Spleen (tissue), 11 donors: ENCODE measurements at regions not wholly inside any gene's neighbourhood (a gene's known extent, or its start where the extent isn't known, plus 50 kb on each side); places are given as distances from the start of the nearest gene placed in this dataset.

Experiments
- DNase-seq: peaks from one replicate; pipeline ENCODE4 v3.0.0-alpha.2; 2020
- H3K27ac ChIP-seq, 8 donors: fragments of 200-600 bp; sonication (generic) in 7 of 8; 1 replicate in 4 of 8; 2 replicates in 4 of 8; pipeline versions ENCODE4 v1.5.0 to v1.8.0; 2016 to 2021; ENCODE audit warnings: inconsistent platforms in 4 of 8, mild to moderate bottlenecking in 4 of 8, moderate library complexity in 1 of 8
- H3K27me3 ChIP-seq, 7 donors: fragments of 200-600 bp; sonication (generic) in 6 of 7; replicated peaks in 1 of 7; 1 replicate in 4 of 7; 2 replicates in 3 of 7; pipeline versions ENCODE4 v1.5.0 to v1.8.0; 2016 to 2021; ENCODE audit warnings: inconsistent platforms in 3 of 7, mild to moderate bottlenecking in 1 of 7
- H3K36me3 ChIP-seq, 6 donors: fragments of 200-600 bp; sonication (generic) in 5 of 6; 1 replicate in 4 of 6; 2 replicates in 2 of 6; pipeline versions ENCODE4 v1.5.0 to v1.8.0; 2016 to 2021; ENCODE audit warnings: inconsistent platforms in 2 of 6
- H3K4me1 ChIP-seq, 6 donors: fragments of 200-600 bp; sonication (generic) in 5 of 6; 1 replicate in 3 of 6; 2 replicates in 3 of 6; pipeline versions ENCODE4 v1.5.0 to v1.8.0; 2016 to 2021; ENCODE audit warnings: inconsistent platforms in 3 of 6
- H3K4me3 ChIP-seq, 8 donors: fragments of 200-600 bp; sonication (generic) in 7 of 8; 1 replicate in 4 of 8; 2 replicates in 4 of 8; pipeline versions ENCODE4 v1.5.0 to v1.8.0; 2016 to 2021; ENCODE audit warnings: inconsistent platforms in 4 of 8, mild to moderate bottlenecking in 4 of 8, moderate library complexity in 2 of 8
- H3K9me3 ChIP-seq, 8 donors: fragments of 200-600 bp; sonication (generic) in 7 of 8; 1 replicate in 4 of 8; 2 replicates in 4 of 8; pipeline versions ENCODE4 v1.5.0 to v1.8.0; 2016 to 2021; ENCODE audit warnings: inconsistent platforms in 4 of 8
- CTCF ChIP-seq, 11 experiments: fragments of 200-600 bp in 7 of 11; fragments of 450-650 bp in 4 of 11; sonication (generic) in 4 of 11; IDR thresholded peaks in 8 of 11; conservative IDR thresholded peaks in 3 of 11; 1 replicate in 7 of 11; 2 replicates in 4 of 11; pipeline versions ENCODE4 v1.4.0 to v1.8.0; 2016 to 2021; ENCODE audit warnings: antibody characterized with exemption in 11 of 11, inconsistent platforms in 4 of 11, mild to moderate bottlenecking in 1 of 11
- POLR2A ChIP-seq, 3 donors: fragments of 450-650 bp; IDR thresholded peaks; one replicate each; pipeline ENCODE4 v1.5.1; 2017; ENCODE audit warnings: antibody characterized with exemption in 3 of 3, mild to moderate bottlenecking in 1 of 3
- POLR2AphosphoS5 ChIP-seq, 3 donors: sonication (generic); formaldehyde crosslinking; IDR thresholded peaks; one replicate each; pipeline ENCODE4 v1.5.1; 2017; ENCODE audit warnings: antibody characterized with exemption in 3 of 3
- WGBS, 5 donors: extraction: QIAGEN DNeasy Blood & Tissue Kit in 3 of 5; methylation state at CpG; one replicate each; pipeline versions ENCODE4 v1.1.5 to v1.1.7; 2013 to 2018; 5-methylcytosine and 5-hydroxymethylcytosine counted together
- intact Hi-C: fragments of 100-400 bp; cut with DNase I; formaldehyde crosslinking; loops from one replicate; pipeline ENCODE4 v1.15.0; 2023; ENCODE audit warnings: low total_unique reads
- donor health status: healthy with polysubstance abuse.
- donor health status: DM: no; HTN: no; CAD: no; lungs with moderate emphysema.
- donor health status: DM: no; HTN: no; CAD: no.
- donor health status: Bipolar disorder and iron deficiency.
- donor health status: healthy.
- donor health status: DM: no; HTN: no; CAD: no.
- donor health status: DM: yes; HTN: yes; CAD: no.

- Histone ChIP-seq H3K4me3 (no peak overlapping the region), H3K27ac (no peak overlapping the region), H3K9me3 (peaks cover 0 to 4% (median 0%) of the 10 kb centered on the region in 8 donors), H3K27me3 (peaks cover 0 to 2% (median 0%) of the 10 kb centered on the region in 7 donors), H3K36me3 (no peaks in the 10 kb centered on the region), H3K4me1 (peaks cover 0 to 10% (median 5%) of the 10 kb centered on the region in 6 donors)
- WGBS, 5 donors: 50 to 62% (median 55%) methylated on average over 2 of the region's 2 CpGs
- TF ChIP-seq CTCF (IDR thresholded peaks at IDR 0.05 in 8 of 11, conservative IDR thresholded peaks at IDR 0.05 in 3 of 11) (no peak), POLR2AphosphoS5 (IDR thresholded peaks at IDR 0.05) (no peak), POLR2A (IDR thresholded peaks at IDR 0.05) (no peak)
- no peak for DNase-seq
- intact Hi-C loops: no loop called here
Measured at GRCh38 chr1:204799630-204800029, 71.0 kb upstream of the NFASC start.

- Histone ChIP-seq H3K4me1 (peaks cover 0 to 10% (median 5%) of the 10 kb centered on the region in 6 donors), H3K27me3 (no peaks in the 10 kb centered on the region), H3K4me3 (no peak overlapping the region), H3K9me3 (peaks cover 0 to 4% (median 0%) of the 10 kb centered on the region in 8 donors), H3K36me3 (no peaks in the 10 kb centered on the region), H3K27ac (no peak overlapping the region)
- WGBS, 5 donors: 8 to 79% (median 60%) methylated on average over 1 of the region's 1 CpG
- intact Hi-C loops: no loop called here
- TF ChIP-seq POLR2AphosphoS5 (IDR thresholded peaks at IDR 0.05) (no peak), POLR2A (IDR thresholded peaks at IDR 0.05) (no peak), CTCF (IDR thresholded peaks at IDR 0.05 in 8 of 11, conservative IDR thresholded peaks at IDR 0.05 in 3 of 11) (no peak)
- no peak for DNase-seq
Measured at GRCh38 chr1:204801211-204801610, 69.5 kb upstream of the NFASC start.

- DNase-seq: no peak
- TF ChIP-seq CTCF (IDR thresholded peaks at IDR 0.05 in 8 of 11, conservative IDR thresholded peaks at IDR 0.05 in 3 of 11) (no peak), POLR2A (IDR thresholded peaks at IDR 0.05) (no peak), POLR2AphosphoS5 (IDR thresholded peaks at IDR 0.05) (no peak)
- H3K4me3 ChIP-seq: no peak overlapping the region
- no peaks in the 10 kb centered on the region for H3K27me3 ChIP-seq
- no peaks in the 10 kb centered on the region for H3K36me3 ChIP-seq
- no peaks in the 10 kb centered on the region for H3K9me3 ChIP-seq
- WGBS, 5 donors: 52 to 66% (median 61%) methylated on average over 9 of the region's 9 CpGs
- intact Hi-C loops: no loop called here
- H3K4me1 ChIP-seq: peaks cover 0 to 22% (median 10%) of the 10 kb centered on the region in 6 donors
- H3K27ac ChIP-seq: peak overlapping the region in 1 of 8 donors; percentile 34
Measured at GRCh38 chr1:204802401-204803175, 68.1 kb upstream of the NFASC start.

- Histone ChIP-seq H3K9me3 (no peaks in the 10 kb centered on the region), H3K27ac (no peak overlapping the region), H3K4me1 (peaks cover 0 to 22% (median 10%) of the 10 kb centered on the region in 6 donors), H3K4me3 (no peak overlapping the region), H3K27me3 (no peaks in the 10 kb centered on the region), H3K36me3 (no peaks in the 10 kb centered on the region)
- intact Hi-C loops: no loop called here
- no peak for DNase-seq
- 57 to 96% (median 92%) methylated on average over 3 of the region's 3 CpGs for WGBS, 5 donors
- TF ChIP-seq CTCF (IDR thresholded peaks at IDR 0.05 in 8 of 11, conservative IDR thresholded peaks at IDR 0.05 in 3 of 11): no peak
- no peak for TF ChIP-seq POLR2A (IDR thresholded peaks at IDR 0.05)
- no peak for TF ChIP-seq POLR2AphosphoS5 (IDR thresholded peaks at IDR 0.05)
Measured at GRCh38 chr1:204803607-204804006, 67.1 kb upstream of the NFASC start.
